NCI-H2227 (cell line): ENCODE measurements at regions not wholly inside any gene's neighbourhood (a gene's known extent, or its start where the extent isn't known, plus 50 kb on each side); places are given as distances from the start of the nearest gene placed in this dataset.

ENCODE experiments used
- DNase-seq: peaks from one replicate; lab custom pipeline; 2025; ENCODE audit not compliant: unreplicated experiment; lab: John Stamatoyannopoulos, UW

- DNase-seq: no peak
Observed at GRCh38 chr13:85497652-85498051, 301.6 kb downstream of the SLITRK6 start.

DNA sequence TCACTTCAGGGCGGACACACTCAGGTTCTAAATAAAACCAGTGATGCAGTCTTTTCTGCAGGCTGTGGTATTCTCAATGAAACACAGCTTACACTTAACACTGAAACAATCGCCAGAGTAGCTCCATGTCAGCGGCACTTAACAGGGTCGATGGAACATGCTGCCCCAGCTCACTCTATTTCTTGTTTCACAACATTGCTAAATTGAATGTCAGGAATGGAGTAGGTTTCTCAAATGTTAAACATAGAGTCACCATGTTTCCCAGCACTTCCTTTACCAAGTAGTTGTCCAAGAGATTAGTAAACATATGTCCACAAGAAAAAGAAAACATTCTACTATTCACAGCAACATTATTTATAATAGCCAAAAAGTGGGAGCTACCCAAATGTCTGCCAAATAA is 306.9 kb downstream of the SLITRK6 start:
- no peak for DNase-seq

DNA sequence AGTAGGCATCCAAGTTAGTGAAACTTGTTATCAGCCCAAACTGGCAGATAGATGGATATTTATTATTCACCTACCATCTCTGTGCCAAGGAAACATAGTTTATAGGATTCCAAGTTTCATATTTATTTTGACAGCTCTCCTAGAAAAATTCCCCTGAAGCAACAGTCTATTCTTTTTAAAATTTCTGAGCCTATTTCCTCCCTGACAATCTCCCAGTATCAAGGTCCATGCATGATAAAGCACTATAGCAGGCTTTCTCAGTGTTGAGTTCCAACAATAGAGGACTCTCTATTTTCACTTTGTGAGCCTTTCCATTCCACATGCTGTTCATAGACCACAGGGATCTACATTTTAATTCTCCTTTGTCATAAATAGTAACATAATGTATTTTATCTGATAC is 312.6 kb downstream of the SLITRK6 start:
- DNase-seq: no peak

DNA sequence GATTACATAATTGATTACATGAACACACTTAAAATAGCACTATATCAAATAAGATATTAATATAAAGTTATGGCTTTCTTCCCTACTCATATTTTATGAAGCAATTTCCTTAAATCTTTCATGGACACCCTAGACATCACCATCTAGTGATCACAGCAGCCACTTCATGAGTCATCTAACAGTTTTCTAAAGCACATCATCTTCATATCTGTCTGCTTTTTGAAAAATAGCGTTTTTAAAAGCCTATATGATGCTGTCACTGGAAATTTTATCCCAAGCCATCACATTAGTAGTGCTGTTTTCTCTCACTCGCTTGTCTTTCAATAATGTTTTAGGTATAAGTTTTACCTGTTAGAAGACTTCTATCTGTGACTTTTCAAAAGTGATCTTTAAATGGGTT is 326.1 kb downstream of the SLITRK6 start:
- DNase-seq: no peak

DNA sequence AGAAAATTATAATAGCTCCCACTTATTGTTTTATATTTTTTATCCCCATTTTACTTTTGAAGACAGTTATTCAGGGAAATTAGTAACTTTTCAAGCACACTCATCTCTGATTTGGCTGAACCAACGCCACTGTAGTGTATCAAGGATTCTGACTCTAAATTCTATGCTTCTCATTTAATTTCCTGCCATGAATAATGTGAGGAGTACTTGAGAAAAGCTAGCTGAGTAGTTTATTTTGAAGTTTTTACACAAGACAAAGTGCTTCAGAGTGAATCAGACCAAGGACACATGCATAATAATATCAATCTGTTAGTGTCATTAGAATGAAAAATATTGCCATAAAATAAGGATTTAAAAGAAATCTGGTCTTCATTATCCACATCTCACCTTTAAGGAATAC is 329.9 kb downstream of the SLITRK6 start:
- no peak for DNase-seq

DNA sequence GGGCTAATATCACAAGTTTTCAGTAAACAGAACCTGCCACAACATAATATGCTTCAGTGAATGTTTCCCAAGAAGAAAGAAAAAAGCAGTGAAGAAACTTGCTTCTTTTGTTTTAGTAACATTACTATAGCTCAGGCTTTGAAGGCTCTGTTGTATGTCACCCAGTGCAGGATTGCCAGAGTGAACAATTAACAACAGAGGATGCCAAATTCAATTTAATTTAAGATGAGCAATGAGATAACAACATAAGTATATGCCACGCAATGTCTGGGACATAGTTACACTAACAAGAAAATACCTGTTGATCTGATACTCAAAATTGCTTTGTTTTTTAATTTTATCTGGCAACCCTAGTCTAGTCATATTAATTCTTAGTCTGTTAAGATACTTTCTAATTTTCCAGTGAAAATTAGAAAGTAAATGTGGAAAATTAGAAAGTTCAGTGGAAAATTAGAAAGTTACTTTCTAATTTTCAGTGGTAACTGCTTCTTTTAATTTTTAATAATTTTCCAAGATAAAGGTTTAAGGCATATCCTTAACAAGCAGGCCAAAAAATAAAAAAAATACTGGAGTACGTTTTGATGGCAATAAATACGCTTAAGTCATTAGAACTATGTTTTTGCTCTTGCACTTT is 336.3 kb downstream of the SLITRK6 start:
- no peak for DNase-seq

GRCh38 chr13:85461621-85462020 is 337.6 kb downstream of the SLITRK6 start:
- no peak for DNase-seq

DNA sequence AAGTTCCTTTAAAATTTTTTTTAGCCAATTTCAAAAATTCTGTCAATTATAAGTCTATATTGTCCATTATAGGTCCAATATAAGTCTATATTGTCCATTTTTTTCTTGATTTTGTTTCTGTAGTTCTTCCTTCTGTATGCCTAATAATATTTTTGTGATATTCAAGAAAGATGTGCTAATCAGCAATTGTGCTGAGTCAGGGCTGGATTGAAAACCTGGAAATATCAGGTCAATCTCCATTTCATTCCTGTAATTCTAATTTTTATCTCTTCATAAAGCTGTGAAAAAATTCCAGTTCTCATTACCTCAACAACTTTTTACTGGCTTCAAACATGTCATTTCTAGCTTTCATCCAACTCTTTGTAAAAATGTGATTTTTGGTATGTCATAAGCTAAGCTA is 353.7 kb downstream of the SLITRK6 start:
- DNase-seq: no peak

GRCh38 chr13:85441975-85442374 is 357.2 kb downstream of the SLITRK6 start:
- DNase-seq: no peak

GRCh38 chr13:85441364-85441763 is 357.9 kb downstream of the SLITRK6 start:
- DNase-seq: peak; percentile 67

DNA sequence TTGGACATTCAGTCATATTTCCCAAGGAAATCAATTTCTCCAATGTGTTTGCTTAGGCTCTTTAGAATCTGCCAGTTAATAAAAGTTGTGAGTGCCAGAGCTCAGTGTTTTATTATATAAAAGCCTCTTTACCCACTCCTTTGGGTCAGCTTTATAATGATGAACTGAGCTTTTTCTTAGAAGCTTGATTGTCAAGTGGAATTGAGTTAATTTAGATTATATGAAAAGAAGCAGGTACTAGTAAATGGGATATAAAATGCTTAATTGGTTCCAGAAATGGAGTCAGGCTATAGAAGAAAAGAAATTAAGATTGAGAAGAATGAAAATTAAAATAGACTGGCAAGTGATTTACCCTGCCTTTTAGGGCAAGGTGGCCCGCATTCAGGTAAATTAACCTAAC is 363.2 kb downstream of the SLITRK6 start:
- no peak for DNase-seq

GRCh38 chr13:85434927-85435326 is 364.3 kb downstream of the SLITRK6 start:
- no peak for DNase-seq

DNA sequence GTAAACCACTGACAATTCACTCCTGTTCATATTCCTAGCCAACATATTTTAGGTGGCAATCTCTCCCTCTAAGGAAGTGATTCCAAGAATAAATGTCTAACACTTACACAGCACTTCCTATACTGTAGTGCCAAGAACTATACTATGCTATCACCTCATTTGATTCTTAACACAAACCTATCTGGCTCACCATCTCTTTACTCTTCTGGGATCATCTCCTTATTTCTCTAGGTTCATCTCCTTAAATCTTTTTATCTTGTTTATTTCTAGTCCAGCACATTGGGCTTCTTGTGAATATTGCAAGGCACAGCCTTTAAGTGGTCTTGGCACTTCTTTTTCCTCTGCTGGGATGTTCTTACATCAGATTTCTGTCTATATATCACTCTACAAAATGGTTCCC is 366.3 kb downstream of the SLITRK6 start:
- no peak for DNase-seq

DNA sequence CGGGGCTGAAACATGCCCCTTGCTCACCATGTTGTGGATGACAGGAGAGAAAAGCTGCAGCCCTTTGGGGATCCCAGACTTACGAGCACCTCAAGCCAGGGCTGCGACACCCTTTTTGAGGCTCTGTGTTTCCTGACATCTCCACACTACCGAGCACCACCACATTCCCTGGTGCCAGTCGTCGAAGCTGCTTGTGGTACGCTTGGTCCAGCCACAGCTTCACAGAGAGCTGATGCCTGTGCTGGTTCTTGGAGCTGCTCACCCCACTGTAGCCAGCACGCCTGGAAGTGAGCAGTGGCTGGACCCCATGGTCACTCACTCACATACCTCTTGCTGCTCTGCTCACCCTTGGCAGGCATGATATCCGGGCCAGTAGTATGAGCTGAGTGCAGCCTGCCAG is 367.5 kb downstream of the SLITRK6 start:
- DNase-seq: no peak

GRCh38 chr13:85430216-85430794 is 368.9 kb downstream of the SLITRK6 start:
- no peak for DNase-seq

- no peak for DNase-seq
Observed at GRCh38 chr13:85427416-85427815, 371.8 kb downstream of the SLITRK6 start.

DNA sequence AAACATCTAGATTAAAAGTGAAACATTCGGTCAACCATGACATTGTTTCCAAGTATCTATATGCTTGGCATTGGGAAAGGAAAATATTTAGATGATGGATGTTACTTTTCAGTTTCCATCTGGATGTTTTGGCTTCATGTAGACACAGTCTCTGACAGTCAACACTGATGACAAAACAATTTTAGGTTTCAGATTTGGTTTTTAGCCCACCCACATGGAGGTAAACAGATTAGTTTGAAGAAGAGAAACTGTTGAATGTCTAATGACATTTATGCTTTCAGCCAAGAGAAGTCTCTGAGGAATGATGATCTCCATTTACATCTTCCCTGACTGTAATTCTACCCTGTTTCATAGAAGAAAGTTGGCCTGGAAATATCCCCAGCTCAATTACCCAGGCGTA is 379.1 kb downstream of the SLITRK6 start:
- no peak for DNase-seq

DNA sequence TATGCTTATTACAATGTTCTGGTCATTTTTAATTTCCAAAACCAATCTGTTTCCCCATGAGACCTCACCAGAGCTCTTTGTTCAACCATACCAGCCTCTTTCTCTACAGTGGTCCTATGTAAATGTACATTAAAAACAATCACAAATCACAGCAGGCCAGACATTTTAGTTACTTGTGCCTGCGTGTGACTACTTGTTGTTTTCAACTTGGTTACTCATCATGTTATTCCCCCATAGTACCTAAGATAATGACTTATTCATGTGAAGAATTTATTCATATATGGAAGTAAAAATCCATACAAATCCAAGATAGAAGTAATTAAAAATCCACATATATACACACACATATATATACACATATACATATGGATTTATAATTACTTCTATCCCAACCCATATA is 379.6 kb downstream of the SLITRK6 start:
- DNase-seq: no peak

GRCh38 chr13:85417807-85418206 is 381.4 kb downstream of the SLITRK6 start:
- no peak for DNase-seq

- no peak for DNase-seq
Observed at GRCh38 chr13:85413664-85414063, 385.6 kb downstream of the SLITRK6 start.

DNA sequence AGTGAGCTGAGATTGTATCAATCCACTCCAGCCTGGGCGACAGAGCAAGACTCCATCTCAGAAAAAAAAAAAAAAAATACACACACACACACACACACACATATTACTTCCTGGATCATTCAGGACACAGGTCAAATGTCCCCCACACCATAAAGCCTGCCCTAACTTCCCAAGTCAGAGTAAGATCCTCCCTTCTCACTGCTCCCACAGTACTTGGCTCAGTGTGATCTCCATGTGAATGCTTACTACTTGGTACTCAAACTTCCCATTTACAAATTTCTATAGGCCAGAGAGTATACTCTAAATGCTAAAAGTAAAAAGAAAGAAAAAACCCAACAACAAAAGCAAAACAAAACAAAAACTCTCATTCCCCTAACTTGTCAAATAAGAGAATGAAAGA is 386.8 kb downstream of the SLITRK6 start:
- DNase-seq: no peak

GRCh38 chr13:85411591-85411990 is 387.6 kb downstream of the SLITRK6 start:
- DNase-seq: no peak

GRCh38 chr13:85408415-85408814 is 390.8 kb downstream of the SLITRK6 start:
- DNase-seq: no peak
